Stimulated activated CD4-positive, alpha-beta T cell treated with anti-CD3 and anti-CD28 coated beads, Interleukin-15, amount 100 ng/mL, for 24 hours (primary cell): ENCODE measurements at regions not wholly inside any gene's neighbourhood (a gene's known extent, or its start where the extent isn't known, plus 50 kb on each side); places are given as distances from the start of the nearest gene placed in this dataset.
A peak's percentile ranks its signal among the peaks of the same experiment; 100 is the strongest.

ENCODE experiments used
- DNase-seq: peaks from one replicate; pipeline ENCODE4 v3.0.0-alpha.2; 2020

DNA sequence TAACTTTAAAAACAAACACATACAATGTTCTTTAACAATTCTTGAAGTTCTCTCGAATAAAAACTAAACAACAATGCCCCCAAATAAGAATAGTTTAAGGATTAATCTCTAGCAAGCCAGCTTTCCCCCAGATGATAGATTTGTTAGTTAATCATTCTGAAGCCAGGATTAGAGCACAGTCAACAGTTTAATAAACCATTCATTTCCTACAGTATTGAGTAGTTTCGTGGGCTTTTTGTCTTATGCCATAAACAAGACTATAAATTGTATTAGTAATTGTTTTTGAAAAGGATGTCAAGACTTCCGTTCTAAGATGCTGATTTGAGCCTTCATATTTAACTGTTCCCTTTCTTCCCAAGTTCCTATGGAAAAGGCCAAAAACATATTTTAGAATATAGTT is 136.6 kb downstream of the PIK3R1 start:
- no peak for DNase-seq

DNA sequence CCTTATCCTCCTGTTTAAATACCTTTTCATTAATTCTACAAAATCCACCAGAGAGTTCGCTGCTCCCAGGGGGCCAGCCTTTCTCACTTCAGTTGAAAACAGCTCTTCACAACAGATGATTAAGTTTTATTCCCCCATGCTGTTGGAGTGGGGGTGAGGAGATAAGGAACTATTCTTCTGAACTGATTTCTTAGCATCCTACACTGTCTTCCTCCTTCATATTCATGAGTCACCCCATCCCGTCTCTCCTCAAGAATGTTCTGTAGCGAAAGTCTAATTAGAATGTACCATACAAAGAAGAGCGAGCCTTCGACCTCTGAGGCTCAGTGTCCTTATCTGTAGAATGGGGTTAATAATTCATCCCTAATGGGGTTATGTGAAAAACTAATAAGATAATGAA is 138.0 kb downstream of the PIK3R1 start:
- no peak for DNase-seq

DNA sequence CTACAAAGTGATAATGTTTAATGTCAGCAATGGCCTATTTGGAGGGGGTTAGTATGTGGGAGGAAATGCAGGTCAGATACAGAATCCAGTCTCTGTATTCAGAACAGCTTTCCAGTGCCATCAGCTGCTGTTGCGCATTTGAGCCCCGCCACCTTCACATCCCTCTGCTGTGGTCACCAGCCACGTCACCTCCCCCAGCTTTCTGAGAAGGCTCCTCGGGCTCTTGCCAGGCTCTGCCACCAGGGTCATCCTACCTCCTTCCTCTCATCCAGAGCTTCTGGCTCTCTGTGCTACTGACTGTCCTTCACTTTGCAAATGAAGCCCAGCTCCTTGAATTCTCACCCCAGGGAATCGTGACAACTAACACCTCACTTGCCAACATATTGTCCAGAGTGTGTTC is 138.8 kb downstream of the PIK3R1 start:
- no peak for DNase-seq

DNA sequence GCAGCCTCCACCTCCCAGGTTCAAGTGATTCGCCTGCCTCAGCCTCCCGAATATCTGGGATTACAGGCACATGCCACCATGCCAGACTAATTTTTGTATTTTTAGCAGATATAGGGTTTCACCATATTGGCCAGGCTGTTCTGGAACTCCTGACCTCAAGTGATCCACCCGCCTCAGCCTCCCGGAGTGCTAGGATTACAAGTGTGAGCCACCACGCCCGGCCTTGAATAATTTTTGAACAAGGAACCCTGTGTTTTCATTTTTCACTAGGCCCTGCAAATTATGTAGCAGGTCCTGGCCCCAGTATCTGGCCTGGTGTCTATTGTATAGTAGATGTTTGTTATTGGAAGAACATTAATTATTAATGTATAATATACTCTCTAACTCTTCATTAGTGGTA is 140.7 kb downstream of the PIK3R1 start:
- no peak for DNase-seq

DNA sequence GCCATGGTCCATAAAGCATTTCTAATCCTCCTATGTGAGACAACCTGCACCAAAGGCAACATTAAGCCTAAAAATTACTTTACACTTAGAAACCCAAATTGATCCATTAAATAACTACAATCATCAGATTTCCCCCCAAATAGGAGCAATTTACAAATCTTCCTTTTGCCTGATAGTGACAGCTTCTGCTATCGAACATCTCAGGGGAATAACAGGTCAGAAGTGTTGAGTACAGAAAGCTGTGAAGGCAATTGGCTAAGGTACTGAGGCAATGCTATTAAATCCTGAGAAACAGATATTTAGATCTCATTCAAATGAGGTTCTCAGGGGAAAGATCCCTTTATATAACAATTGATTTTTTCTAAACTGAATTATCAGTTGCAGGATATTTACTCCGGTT is 141.1 kb downstream of the PIK3R1 start:
- DNase-seq, result no peak

DNA sequence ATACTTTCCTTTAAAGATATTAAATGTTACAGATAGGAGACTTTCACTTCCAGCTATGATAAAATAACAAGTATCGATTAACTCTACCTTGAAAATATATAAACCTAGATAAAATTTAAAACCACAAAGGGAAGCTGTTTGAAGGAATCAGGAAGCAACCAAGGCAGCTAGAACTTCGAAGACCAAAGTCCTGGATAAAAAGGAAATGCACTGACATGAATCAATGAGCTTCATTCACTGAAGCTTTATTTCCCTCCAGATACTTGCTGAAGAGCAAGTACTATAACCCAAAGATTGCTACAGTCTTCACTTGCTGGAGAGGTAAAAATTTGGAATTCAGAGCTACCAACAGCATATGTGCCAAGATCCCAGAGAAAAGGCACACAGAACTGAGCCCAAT is 144.1 kb downstream of the PIK3R1 start:
- no peak for DNase-seq

DNA sequence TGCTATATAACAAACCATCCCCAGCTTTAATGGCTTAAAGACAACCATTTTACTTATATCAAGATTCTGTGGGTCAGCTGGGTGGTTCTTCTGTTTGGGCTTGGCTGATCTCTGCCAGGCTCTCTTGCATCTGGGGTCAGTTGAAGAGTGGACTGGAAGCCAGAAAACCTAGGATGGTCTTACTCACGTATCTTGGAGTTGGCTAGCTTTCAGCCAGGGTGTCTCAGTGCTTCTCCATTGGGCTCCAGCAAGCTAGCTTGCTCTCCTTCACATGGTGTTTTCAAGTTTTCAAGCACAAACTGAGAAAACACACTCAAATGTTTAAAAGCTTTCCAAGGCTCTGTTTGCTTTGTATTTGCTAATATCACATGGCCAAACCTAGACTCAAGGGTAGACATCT is 146.8 kb downstream of the PIK3R1 start:
- DNase-seq, result no peak

DNA sequence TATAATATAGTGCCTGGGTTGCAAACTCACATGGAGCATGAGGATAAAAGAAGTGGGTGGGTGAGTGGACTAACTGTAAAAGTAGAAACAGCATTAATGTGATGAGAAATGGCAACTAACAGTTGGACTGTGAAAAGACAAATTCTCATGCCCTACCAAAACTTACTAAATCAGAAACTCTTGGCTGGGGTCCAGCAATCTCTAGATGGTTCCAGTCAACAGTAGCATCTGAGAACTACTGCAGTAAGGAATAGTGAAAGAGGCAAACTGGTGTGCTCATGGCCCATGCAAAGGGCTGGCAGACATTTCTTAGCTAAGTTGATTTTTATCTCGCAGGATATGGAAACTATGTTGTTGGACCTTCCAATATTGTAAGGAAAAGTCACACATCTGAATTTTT is 150.3 kb downstream of the PIK3R1 start:
- no peak for DNase-seq

DNA sequence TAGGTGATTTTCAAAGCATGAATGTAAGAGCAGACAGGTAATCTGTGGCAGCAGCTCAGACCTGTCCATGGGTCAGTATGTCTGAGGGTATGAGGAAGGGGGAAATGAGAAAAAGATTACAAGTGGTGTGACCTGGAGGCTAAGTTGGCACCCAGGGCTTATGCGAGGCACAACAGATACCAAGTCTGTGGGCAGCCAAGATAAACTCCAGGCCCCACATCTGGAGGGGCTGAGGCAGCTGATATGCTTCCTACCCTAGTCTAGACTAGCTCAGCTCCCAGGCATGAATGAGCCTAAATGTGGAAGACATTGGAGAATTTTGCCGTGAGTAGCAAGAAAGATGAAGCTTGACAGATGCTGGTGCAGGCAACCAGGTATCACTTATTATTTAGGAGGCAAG is 151.7 kb downstream of the PIK3R1 start:
- DNase-seq, result no peak

DNA sequence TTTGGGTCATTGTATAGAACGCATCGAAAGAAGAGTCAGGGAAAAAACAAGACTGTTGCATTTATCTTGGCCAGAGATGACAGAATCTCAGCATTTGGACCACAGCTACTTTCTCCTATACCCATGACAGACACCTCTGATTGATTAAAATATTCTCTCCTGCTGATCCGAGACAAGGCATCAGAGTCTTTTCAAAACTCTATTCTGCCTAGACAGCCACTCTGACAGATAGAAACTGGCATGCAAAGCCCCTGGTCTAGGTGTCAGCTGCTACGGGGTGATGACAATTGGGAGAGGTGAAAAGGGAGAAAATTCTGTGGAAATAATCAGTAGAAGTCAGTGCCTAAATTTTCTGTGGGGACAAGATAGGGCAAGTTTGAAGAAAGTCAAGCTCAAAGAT is 152.2 kb downstream of the PIK3R1 start:
- DNase-seq, result no peak

DNA sequence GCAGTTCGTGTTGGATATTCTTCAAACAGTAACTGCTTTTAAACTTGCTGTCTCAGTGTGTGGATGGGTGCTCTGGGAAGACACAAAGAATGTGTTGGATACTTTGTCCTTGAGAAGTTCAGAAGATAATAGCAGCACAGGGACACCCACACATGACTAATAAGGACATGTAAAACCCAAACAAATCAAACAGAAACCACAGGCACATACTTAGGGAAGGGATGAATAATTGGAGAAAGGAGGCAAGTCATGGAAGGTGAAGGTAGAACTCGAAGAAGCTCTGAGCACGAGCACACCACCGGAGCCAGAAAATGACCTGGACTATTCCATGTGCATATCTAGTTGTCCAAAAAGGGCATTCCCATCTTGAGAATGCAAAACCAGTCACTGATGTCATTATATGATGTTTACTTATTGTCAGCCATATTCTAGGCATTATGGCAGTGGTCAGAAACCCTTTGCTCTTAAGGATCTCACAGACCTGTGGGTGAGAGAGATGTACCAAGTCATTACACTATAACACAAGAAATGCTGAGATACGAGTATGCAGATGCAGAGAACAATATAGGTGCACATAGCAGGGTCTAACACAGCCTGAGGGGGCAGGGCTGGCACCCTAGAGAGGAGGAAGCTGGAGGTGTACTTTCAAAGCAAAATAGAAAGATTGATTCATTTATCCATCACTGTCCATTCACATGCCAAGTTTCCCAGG is 152.9 kb downstream of the PIK3R1 start:
- no peak for DNase-seq

DNA sequence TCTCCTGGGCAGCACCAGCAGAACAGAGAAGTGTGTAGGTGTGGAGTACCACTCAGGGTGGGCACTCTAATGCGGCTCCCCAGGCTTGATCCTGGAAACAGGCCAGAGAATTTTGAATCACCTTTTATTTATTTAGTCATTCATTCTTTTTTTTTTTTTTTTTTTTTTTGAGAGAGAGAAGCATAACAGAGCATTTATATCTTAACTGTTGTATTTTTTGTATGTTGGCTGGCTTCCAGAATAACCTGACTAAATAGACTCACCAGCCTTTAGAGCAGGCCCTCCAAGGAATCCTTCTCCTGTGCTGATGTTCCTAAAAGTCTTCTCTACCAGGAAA is 153.4 kb downstream of the PIK3R1 start:
- no peak for DNase-seq

DNA sequence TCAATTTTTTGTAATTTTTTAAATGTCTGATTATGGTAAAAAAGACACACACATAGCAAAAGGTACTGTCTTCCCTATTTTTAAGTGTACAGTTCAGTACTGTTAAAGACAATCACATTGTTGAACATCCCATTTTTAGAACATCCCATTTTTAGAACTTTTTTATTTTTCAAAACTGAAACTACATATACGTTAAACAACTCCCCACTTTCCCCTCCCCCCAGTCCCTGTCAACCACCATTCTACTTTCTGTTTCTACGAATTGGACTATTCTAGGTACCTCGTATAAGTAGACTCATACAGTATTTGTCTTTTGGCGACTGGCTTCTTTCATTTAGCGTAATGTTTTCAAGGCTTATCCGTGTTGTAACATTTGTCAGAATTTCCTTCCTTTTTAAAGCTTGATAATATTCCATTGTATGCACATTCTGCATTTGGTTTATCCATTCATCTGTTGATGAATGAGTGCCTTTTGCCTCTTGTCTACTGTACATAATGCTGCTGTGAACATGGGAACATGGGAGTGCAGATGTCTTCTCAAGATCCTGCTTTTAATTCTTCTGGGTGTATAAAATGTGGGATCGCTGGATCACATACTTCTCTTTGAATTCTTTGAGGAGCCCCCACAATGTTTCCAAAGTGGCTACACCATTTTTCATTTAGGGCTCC is 154.0 kb downstream of the PIK3R1 start:
- DNase-seq, result peak; percentile 60

DNA sequence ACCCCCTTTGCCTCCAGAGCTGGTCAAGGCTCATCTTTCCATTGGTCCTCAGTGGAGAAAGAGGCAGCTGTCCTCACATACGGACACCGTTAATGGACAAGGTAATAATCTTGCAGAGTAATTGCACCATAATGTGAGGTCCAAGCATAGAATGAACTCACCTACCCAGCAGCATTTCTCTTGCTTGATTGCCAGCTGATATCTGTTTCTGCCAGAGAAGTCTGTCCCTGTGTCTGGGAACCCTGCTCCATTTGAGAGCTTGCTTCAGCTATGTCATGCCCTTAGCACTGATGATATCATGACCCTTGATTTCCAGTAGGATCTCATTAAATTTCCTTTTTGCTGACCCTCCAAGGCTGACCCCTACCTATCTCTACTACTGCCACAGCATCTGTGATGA is 154.6 kb downstream of the PIK3R1 start:
- no peak for DNase-seq

DNA sequence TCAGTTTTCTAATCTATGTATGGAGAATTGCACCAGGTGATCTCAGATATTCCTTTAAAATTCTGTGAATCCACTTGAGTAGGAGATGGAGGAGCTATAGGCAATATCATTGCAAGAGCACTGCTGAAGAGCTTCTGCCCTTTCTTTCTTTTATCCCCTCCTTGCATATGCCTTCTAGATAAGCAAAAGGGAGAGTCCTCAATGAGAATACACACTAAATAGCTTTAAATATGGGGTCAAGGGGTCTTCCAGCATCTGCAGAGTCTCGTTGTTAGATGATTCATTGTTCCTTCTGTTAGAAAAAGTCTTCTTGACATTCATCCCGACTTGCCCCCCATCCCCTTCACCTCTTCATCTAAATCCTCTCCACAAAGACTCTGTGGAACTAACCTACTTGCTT is 156.1 kb downstream of the PIK3R1 start:
- DNase-seq, result no peak

DNA sequence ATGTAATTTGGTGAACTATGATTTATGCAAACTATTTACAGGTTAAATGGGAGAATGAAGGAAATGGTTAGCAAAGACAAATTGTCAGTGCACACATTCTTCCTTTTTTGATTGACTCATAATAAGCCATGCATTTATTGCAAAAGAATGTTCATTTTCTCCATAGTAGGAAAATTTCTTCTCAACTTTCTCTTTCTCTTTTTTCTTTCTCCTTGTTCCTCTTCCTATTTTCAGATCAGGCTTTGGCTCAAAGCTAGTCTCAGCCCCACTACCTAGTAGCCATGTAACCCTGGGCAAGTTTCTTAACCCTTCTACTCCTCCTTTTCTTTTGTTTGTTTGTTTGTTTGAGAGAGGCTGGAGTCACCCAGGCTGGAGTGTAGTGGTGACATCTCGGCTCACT is 156.6 kb downstream of the PIK3R1 start:
- DNase-seq, result no peak

DNA sequence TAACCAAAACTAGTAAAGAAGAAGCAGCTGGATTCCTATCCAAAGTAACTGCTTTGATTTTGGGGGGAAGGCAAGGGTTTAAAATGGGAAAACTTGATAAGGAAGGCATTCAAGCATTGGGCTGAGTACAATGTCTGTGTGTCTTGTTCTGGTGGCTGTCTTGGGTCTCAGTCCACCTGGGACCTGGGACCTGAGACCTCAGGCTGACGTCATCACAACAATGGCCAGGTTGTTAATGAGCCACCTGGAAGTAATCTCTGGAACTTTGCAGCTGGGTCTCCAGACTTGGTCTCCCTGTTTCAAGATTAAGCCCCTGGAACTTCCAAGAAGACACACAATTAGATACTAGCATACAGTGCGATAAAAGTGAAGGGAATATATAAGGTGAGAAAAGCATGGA is 157.5 kb downstream of the PIK3R1 start:
- no peak for DNase-seq

DNA sequence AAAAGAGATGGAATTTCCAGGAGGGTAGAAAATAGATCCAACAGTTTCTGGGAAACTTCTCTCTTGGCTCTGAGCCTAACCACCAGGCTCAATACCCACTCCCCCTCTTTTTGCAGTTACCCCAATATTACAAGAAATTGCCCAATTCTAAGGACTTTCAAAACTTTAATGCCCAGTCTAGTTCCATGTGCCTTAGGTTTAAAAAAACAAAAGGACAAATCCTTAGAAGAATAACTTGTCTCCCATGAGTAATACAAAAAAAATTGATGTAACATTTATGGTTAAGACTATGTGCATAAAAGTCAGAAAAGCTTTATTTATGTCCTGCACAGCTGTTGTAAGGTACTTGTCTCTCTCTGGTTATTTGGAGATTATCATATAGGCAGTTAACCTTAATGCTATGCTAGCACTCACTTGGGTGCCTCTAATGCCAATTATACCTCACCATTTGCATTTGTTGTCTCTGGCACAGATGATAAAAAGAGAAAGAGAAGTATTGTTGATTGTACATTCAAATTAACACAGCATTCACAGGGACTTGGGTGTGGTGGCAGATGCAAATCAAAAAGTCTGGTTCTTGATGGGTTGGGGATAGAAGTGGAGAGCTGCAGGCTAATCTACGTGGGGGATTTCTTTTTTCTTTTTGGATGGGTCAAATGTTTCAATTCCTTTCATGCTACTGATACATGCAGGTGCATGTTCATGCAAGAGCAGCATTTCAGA is 159.4 kb downstream of the PIK3R1 start:
- DNase-seq, result no peak

DNA sequence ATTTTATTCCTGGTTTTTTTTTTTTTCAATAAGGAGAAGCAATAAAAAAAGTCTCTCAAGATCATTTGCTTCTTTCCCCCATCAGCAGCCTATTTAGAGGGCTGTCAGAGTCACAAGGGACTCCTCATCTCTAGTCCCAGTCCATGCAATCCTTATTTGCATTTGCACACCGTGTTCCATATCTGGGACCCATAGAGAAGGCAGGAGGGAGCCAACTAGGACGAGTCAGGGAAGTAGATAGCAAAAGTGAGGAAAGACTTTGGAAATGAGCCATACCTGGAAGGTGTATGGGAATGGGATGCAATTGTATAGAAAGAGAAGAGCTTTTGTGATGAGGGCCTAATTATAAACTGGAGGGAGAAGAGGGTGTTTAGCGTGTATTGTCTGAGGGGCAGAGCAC is 160.0 kb downstream of the PIK3R1 start:
- no peak for DNase-seq

DNA sequence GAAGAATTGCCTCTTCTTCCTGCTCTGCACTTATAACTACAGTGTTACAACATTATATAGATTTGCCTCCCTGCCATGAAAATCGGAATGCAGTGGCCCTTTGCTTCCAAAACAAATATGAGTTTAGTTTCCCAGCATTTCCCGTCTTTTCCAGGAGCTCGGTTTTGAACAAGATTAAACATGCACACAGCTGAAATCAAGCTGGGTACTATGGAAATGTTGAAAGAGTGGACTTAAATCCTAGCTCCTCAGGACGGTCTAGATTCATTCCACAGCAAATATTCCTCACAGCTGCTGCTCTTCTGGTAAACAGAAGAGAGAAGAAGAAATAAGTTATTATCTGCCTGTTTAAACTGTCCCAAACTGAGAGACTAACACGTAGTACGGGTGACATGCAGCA is 161.4 kb downstream of the PIK3R1 start:
- DNase-seq, result no peak

DNA sequence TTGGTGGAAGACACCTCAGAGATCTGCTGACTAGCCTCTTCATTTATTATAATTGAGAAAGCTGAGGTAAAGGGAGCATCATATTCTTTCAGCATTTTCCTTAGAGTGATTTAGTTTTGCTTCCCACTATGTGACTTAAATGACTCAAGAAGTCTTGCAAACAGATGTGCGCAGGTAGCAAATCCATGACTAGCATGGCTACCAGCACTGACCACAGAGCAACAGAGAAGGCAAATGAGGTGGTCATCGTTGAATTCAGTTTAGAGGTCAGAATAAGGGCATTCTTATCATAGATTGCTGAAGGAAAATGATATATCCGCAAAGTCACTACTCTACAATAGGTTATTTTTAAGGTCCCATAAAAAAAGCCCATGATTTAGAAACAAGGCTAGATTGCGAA is 162.2 kb downstream of the PIK3R1 start:
- DNase-seq, result no peak

DNA sequence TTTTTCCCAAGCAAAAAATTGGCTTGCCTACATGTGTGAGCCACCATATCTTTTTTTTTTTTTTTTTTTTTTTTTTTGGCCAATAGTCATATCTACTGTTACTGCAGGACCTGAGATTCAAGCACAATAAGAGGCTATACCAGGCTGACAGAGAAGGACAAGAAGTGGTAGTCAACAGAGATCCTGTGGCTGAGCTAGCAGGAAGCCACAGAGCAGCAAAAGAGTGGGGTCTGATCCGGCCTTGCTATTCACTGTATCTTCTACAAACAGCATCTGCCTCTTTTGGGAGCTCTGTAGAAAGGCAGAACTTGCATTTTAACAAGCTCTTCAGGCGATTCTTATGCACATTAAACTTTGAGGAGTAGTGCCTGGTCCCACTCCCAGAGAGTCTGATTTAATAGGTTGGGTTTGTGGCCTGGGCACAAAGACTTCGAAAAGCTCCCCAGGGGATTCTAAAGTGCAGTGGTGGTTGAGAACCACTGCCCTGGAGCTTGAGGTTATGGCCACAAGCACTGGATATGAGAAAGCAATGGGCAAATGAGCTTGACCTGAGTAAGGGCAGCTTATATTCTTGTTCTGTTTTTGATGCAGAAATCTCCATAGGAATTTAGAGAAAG is 162.8 kb downstream of the PIK3R1 start:
- DNase-seq, result no peak

DNA sequence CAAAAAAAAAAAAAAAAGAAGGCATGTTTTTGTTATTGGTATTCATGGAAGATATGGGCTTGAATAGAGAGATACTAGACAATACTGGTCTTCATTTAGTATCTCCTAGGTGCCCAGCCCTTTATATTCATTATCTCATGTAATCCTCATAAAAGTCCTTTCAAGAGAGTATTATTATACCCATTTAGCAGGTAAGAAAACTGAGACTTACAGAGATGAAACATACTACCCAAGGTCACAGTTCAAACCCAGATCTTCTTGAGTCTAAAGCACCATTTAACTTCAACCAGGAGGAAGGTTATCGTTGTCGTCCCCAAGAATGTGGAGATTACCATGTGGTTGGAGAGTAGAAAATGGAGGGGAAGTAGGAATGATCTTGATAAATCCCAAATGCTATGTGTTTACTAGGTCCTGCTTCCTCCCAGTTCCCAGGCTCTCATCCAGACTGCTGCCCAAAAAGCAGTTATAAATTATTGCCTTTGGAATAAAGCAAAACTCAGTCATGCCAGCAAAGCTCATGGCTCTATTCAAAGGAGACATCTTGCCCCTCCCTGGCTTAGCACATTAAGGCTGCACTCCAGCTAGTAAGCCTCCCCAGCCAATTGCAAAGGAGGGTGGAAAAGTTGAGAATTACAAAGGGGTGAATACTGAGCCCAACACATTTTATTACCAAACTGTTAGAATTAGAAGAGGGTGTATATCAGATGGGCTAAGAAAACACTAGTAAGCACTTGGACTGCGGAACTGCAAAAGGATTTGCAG is 163.9 kb downstream of the PIK3R1 start:
- DNase-seq, result no peak
